ENCODE measurements at regions not wholly inside any gene's neighbourhood (a gene's known extent, or its start where the extent isn't known, plus 50 kb on each side); places are given as distances from the start of the nearest gene placed in this dataset.
A peak's percentile ranks its signal among the peaks of the same experiment; 100 is the strongest.

DNA sequence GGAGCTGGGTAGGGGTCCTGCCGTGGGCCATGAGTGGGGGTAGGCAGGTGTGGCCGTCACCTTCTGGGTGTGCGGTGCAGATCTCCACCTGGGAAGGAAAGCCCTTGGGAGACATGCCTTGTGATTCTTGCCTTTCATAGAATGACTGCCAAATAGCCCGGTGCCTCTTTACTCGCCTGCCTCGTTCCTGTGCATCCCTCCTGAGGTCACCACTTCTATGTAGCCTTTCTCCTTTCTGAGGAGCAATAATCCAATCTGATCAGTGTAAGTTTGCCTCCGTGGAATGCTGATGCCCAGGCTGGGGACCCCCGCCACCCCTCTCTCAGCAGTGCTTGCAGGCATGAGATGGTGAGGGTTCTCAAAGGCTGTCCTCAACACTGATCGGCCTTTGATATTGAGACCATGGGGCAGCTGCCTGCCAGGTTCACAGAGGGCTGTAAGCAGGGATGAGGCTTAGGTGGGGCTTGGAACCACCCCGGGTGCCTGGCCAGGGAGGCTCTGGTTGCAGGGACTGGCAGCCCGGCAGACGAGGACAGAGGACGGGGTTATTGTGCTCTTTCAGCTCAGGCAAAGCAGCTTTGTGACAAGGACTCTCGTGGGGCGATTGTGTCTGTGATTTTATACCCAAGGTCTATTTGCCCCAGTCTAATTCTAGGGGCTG lies 86.1 kb upstream of the WNT7B start:
- no peak for DNase-seq
- Mint-ChIP-seq H3K4me3 (no peak overlapping the region), H3K4me1 (peaks cover 34% of the 10 kb centered on the region), H3K27me3 (peaks cover 4% of the 10 kb centered on the region), H3K36me3 (peaks cover 8% of the 10 kb centered on the region), H3K9me3 (no peaks in the 10 kb centered on the region), H3K27ac (peak overlapping the region; percentile 33)
- CTCF ChIA-PET = no interaction called here

DNA sequence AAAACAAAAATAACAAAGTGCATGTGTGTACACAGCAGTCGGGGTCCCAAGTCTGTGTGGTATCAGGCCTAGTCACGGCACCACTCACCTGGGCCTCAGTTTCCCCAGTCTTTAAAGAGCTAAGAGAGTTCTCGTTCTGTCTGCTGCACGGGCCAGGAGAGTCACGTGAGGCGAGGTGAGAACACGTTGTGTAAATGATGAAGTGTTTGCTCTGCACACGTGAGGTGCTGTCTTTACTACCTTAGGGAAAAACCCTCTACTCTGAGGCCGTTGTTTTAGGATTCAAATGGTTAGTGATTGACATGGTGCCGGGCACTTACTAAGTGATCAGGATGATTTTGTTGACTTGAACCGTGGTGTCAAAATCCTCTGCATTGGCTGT lies 86.5 kb upstream of the PPARA start:
- no peak for DNase-seq
- Mint-ChIP-seq H3K4me3 (no peak overlapping the region), H3K36me3 (peaks cover 8% of the 10 kb centered on the region), H3K9me3 (no peaks in the 10 kb centered on the region), H3K4me1 (peaks cover 31% of the 10 kb centered on the region), H3K27me3 (peaks cover 4% of the 10 kb centered on the region), H3K27ac (no peak overlapping the region)
- CTCF ChIA-PET = no interaction called here

DNA sequence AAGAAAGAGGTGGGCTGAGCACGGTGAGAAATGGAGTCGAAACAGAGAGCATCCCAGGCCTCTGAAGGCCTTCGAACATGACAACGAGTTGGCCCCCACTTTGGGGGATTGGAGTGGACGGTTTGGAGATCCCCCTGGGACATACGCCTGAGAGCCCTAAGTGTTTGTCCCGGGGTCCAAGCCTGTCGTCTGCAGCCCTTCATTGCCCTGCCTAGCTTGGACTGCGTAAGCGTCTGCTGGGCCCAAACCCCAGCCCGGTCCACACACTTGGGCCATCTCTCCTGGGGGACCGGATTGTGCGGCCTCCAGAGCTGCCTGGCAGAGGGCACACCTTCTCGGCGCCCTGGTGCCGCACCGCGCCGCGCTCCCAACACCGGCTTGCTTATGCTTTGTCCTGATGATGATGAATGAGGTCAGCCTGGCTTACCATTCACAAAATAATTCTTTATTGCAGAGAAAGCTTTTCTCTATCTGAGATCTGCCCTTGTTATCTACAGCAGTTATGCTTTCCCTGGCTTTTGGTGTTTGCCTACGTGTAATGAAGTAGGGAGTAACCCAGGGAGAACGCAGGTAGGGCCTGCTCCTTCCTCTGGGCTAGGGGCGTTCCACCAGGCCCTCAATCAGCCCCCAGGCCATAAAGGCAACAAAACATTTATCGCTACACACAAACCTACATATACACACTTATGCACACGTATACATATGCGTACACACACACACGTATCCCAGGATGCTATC lies 85.9 kb upstream of the PPARA start:
- no peak for DNase-seq
- CTCF ChIA-PET = no interaction called here
- H3K27ac Mint-ChIP-seq = no peak overlapping the region
- H3K9me3 Mint-ChIP-seq = no peaks in the 10 kb centered on the region
- peaks cover 31% of the 10 kb centered on the region for H3K4me1 Mint-ChIP-seq
- no peak overlapping the region for H3K4me3 Mint-ChIP-seq
- H3K36me3 Mint-ChIP-seq = peaks cover 7% of the 10 kb centered on the region
- H3K27me3 Mint-ChIP-seq = peaks cover 8% of the 10 kb centered on the region

DNA sequence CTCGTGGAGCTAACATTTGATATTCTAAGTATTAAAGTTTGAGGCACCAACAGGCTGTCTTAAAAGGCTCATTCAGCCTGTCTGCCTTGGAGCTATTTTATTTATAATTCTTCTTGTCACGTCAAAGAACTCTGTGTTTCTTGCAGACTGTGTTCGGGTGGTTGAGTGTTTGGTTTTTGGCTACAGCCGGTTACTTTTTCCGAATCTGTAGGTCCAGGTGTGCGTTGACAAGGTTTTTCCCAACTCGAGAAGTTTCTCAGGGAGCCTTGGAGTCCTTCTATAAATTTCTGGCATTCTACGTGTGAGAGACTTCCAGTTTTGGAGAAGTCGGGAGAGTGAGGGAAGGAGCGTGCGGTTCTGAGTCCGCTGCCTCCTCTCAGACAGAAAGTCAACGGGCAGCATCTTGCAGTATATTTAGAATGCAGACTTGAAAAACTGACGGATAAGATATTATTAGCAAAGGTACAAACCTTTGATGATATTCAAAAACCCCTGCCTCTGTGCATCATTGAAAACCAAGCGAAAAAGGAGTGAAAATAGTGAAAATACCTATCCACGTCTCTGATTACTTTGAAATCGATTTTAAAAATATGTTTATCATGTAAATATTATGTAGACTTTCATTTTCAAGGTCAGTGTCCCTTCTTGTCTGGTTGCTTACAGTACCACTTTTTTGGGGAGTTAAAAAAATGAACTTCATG lies 85.2 kb upstream of the PPARA start:
- Mint-ChIP-seq H3K27me3 (peaks cover 14% of the 10 kb centered on the region), H3K4me3 (no peak overlapping the region), H3K27ac (no peak overlapping the region), H3K4me1 (peaks cover 34% of the 10 kb centered on the region), H3K36me3 (peaks cover 7% of the 10 kb centered on the region), H3K9me3 (no peaks in the 10 kb centered on the region)
- CTCF ChIA-PET = no interaction called here
- DNase-seq = no peak

DNA sequence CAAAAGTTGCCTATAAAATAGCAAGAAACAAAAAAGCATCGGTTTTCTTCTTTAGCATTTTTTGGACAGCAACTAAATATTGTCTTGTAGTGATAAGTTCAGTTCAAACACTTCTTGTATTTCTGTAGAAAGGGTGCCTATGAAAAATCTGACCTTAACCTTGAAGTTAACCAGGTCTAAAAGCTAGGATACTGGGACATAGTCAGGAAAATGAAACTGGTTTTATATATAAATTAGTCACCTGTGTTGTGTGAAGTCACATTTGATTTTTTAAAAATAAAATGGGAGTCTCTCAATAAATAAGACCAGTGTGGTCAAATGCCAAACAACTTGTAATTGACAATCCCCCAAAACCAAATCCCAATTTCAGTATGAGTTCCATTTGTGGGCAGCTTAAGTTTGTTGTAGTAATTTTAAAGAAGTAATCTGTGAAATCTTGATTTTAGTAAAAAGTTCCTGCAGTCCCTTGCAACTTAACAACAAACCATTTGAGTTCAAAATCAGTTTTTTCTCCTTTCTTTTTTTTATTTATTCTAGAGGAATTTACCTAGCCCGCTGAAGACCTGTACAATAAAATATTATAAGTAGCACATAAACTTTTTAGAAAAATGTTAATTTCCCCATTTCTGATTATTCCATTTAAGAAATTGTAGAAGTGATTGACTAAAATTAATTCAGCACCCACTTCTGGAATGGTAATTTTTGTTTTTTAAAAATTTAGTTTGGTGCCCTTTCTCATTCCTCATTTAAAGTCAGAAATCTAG lies 84.5 kb upstream of the PPARA start:
- Mint-ChIP-seq H3K4me3 (no peak overlapping the region), H3K9me3 (no peaks in the 10 kb centered on the region), H3K4me1 (peaks cover 32% of the 10 kb centered on the region), H3K27ac (no peak overlapping the region), H3K36me3 (peaks cover 7% of the 10 kb centered on the region), H3K27me3 (peaks cover 18% of the 10 kb centered on the region)
- DNase-seq = no peak
- CTCF ChIA-PET = no interaction called here

DNA sequence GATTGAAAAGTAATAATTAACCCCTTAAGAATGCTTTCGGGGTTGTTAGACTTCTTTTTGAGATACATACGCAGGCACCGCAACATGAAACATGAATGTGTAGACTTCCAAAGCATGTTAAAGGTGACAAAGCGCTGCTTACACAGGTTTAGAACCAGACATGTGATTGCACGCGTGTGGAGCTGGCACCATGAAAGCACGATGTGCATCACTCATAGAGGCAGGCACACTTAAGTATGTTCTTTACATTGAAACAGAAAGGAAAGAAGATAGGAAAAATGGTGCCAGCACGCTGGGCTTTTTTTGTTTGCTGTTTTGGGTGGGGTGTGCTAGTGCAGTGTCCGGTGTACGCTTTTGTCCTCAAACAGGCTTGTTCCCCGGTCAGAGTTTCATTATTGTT lies 83.6 kb upstream of the PPARA start:
- CTCF ChIA-PET = no interaction called here
- Mint-ChIP-seq H3K9me3 (no peaks in the 10 kb centered on the region), H3K27me3 (peaks cover 18% of the 10 kb centered on the region), H3K4me3 (no peak overlapping the region), H3K4me1 (peaks cover 32% of the 10 kb centered on the region), H3K27ac (no peak overlapping the region), H3K36me3 (peaks cover 7% of the 10 kb centered on the region)
- peak; percentile 8 for DNase-seq

DNA sequence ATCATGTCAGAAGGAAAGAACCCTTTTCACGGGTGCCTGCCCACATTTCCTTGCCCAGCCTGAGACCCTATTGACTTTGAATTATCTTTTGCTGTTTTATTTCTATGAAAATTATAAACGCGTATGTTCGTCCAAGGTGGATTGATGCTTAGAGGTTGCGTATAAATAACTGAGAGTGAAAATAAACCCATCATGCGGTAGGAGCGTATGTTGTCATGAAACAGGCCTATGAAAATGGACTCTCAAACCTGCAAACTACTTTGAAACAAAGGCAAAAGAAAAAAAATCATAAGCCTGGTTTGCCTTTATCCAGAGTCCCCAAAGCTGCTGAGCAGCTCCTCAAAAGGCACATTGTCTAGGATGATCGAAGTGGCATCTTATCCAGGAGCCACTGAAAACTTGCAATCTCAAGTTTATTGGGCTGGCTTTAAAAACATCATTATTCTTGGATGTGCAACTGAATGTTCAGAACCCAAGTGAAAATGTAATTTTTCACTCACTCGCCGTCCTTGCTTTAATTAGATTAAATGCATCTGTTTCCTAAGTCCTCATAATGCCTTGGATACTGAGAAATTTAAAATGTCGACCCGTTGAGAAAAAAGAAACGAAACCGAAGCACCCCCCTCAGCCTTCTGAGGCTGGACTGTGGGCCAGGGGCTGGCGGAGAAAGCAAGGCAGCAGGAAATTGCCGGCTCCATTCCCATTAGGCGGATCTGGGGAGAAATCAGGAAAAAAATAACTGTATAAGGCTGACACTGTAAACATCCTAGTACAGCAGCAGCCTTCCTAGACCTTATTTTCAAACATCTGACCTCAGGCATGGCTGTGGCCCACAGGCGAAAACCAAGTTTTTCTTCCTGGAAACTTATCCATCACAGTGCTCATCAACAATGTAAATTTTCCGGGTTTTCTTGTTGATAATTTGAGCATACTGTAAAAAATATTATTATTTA lies 82.9 kb upstream of the PPARA start:
- Mint-ChIP-seq H3K36me3 (peaks cover 4% of the 10 kb centered on the region), H3K4me3 (no peak overlapping the region), H3K27ac (no peak overlapping the region), H3K4me1 (peaks cover 28% of the 10 kb centered on the region), H3K9me3 (no peaks in the 10 kb centered on the region), H3K27me3 (peaks cover 14% of the 10 kb centered on the region)
- CTCF ChIA-PET = no interaction called here
- no peak for DNase-seq

DNA sequence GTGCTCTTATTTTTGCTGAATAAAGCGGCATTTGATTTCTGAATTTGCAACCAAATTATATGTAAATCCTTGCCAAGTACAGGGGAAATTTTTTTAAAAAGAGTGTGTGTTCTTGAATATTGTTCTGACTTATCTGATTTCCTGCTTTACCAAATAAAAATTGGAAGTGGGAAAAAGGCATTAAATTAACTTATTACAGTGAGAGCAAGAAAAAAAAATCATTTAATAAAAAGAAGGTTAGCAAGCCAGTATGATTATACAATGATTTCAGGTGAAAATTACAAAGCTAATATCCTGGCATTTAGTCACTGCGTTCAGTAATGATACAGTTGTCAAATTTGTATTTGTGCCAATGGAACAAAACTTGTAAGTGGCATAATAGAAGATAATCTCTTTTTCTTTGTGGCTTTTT lies 82.1 kb upstream of the PPARA start:
- CTCF ChIA-PET = no interaction called here
- Mint-ChIP-seq H3K4me1 (peaks cover 30% of the 10 kb centered on the region), H3K36me3 (peaks cover 7% of the 10 kb centered on the region), H3K27me3 (peaks cover 14% of the 10 kb centered on the region), H3K9me3 (no peaks in the 10 kb centered on the region), H3K4me3 (no peak overlapping the region), H3K27ac (no peak overlapping the region)
- DNase-seq = no peak

DNA sequence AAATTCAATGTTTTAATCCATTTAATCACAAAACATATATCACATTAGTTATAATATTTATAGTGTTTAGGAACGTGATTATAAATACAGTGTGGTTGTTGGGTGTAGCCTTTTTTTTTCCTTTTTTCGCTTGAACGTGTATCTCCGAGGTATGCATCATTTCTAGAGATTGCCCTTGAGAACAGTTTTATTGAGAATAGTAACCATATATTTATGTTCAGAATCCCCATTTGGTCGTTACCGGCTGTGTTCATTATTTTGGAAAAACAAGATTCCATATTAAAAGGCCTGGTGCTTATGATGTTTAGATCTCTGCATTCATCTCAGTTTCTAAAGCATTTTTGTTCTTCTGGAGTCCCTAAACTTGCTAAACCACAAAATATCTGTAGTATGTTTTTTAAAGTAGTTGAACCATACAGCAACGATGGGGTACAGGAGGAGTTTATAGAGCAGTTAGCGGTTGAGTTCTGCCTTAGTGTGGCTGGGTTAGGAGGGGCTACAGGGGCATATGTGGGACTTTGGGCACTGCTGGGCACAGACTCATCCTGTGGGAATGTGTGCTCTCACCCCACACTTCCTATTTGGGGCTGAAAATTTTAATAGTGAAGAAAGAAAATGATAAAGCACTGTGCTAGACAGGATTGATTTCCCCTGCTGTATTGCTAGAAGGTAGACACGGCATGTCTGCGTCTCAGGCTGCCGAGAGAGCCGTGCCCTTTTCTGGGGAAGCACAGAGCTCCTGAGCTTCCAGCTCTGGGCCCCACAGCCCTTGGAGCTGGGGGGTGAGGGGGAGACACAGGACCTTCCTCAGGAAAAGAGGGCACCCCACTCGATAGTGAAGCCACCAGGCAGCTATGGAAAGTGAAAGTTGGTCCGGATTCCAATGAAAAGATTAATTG lies 81.5 kb upstream of the PPARA start:
- Mint-ChIP-seq H3K4me1 (peaks cover 36% of the 10 kb centered on the region), H3K36me3 (peaks cover 9% of the 10 kb centered on the region), H3K27ac (peak overlapping the region; percentile 93), H3K4me3 (peak overlapping the region; percentile 86), H3K27me3 (peaks cover 16% of the 10 kb centered on the region), H3K9me3 (no peaks in the 10 kb centered on the region)
- CTCF ChIA-PET = interaction anchor here (0.8 to 1.4 kb wide), 3 partner anchors 14 to 62 kb away, joined by 3 to 5 read pairs (median 3); no protein-coding TSS in a partner anchor
- DNase-seq = peak; percentile 21

DNA sequence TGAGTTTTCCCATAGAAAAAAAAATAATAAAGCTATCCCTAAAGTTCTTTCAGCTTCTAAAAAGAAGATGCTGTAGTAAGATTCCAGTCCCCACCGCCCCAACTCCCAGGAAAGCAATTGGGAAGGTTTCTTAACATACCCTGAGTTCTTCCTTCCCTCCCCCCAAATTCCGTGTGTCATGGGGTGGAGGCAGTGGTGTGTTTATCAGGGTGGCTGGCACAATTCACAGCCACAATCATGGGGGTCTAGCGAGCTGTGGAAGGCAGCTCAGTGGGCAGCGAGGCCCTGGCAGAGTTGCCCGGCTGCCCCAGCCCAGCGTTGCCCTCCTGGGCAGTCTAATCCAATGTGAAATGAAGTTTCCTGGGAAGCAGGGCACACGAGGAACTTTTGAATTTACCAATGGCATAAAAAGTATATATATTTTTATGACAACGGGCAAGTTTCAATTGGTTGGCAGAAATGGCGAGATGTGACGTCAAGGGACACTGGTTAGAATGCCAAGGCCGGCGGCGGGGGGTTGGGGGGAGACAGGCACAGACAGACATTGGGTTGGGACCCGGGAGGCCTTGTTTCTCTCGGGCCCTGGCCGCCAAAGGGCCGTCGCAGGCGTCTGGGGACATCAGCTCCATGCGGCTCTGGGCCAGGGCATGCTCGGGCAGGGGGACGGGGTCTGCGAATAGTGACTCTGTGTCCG lies 80.7 kb upstream of the PPARA start:
- H3K9me3 Mint-ChIP-seq = no peaks in the 10 kb centered on the region
- H3K27me3 Mint-ChIP-seq = peaks cover 17% of the 10 kb centered on the region
- H3K27ac Mint-ChIP-seq = peak overlapping the region; percentile 93
- CTCF ChIA-PET = interaction anchor here (0.8 to 1.4 kb wide), 3 partner anchors 15 to 63 kb away, joined by 3 to 5 read pairs (median 3); no protein-coding TSS in a partner anchor
- H3K36me3 Mint-ChIP-seq = peaks cover 11% of the 10 kb centered on the region
- H3K4me1 Mint-ChIP-seq = peaks cover 44% of the 10 kb centered on the region
- peak; percentile 71 for DNase-seq
- H3K4me3 Mint-ChIP-seq = peak overlapping the region; percentile 86

DNA sequence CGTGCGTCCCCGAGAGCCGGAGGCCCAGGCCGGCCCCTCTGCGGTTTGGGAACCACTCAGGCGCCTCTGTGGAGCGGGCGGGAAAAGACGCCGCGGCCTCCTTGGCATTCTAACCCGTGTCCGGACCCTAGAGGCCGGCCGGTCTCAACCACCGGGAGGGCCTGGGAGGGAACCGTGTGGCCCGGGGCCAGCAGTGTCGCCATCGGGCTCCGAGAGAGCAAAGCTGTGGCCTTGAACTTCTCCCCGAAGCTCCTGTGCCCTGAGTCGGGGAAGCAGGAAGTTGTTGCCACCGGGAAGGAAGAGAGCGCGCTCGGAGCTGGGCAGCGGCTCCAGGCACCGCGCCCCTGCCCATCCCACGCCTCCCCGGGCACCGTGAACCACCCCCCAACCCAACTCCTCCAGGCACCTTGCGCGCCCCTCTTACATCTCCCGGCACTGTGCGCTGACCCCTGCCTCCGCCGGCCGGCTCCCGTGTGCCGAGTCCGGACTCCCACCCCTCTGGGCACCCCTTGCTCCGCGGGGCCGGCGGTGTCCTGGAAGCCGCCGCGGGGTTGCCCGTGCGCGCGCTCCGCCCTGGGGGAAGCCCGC lies 80.0 kb upstream of the PPARA start:
- H3K9me3 Mint-ChIP-seq = no peaks in the 10 kb centered on the region
- CTCF ChIA-PET = interaction anchor here (0.7 to 1.4 kb wide), 3 partner anchors 11 to 64 kb away, joined by 3 to 5 read pairs (median 3); no protein-coding TSS in a partner anchor
- H3K27me3 Mint-ChIP-seq = peaks cover 17% of the 10 kb centered on the region
- H3K4me3 Mint-ChIP-seq = peak overlapping the region; percentile 86
- peak; percentile 56 for DNase-seq
- H3K27ac Mint-ChIP-seq = peak overlapping the region; percentile 93
- H3K36me3 Mint-ChIP-seq = peaks cover 15% of the 10 kb centered on the region
- H3K4me1 Mint-ChIP-seq = peaks cover 48% of the 10 kb centered on the region

All from activated naive CD4-positive, alpha-beta T cell treated with anti-CD3 and anti-CD28 coated beads, Interleukin-2, amount 10 ng/mL, durations not matched to agents 7 days and 5 days (primary cell).